Pancreas (tissue), 10 donors: ENCODE measurements at regions not wholly inside any gene's neighbourhood (a gene's known extent, or its start where the extent isn't known, plus 50 kb on each side); places are given as distances from the start of the nearest gene placed in this dataset.

Source experiments
- ATAC-seq, 4 donors: fragments of 200-7000 bp; cut with Tn5 transposase; one replicate each; pipeline versions ENCODE4 v1.8.0 to v1.9.1; 2020; ENCODE audit warnings: mild to moderate bottlenecking in 4 of 4, moderate library complexity in 4 of 4
- DNase-seq, 6 donors: peaks; one replicate each; pipeline ENCODE4 v3.0.0-alpha.2; 2020
- FAIRE-seq: peaks from 2 replicates; lab custom pipeline; 2012; peaks lifted over from hg19 to GRCh38; lab: Jason Lieb, UNC
- H3K27ac ChIP-seq, 4 donors: fragments of 200-600 bp; sonication (generic); 1 replicate in 3 of 4; 2 replicates in 1 of 4; pipeline versions ENCODE4 v1.5.0 to v1.8.0; 2020
- H3K27me3 ChIP-seq, 4 donors: fragments of 200-600 bp; one replicate each; pipeline ENCODE4 v1.8.0; 2021
- H3K36me3 ChIP-seq, 3 donors: fragments of 200-600 bp; sonication (generic) in 1 of 3; one replicate each; pipeline versions ENCODE4 v1.5.0 to v1.8.0; 2020 to 2021
- H3K4me1 ChIP-seq, 3 donors: fragments of 200-600 bp; one replicate each; pipeline ENCODE4 v1.8.0; 2021
- H3K4me3 ChIP-seq, 4 donors: fragments of 200-600 bp; sonication (generic) in 2 of 4; one replicate each; pipeline versions ENCODE4 v1.5.0 to v1.8.0; 2020 to 2021
- H3K9me3 ChIP-seq, 4 donors: fragments of 200-600 bp; one replicate each; pipeline ENCODE4 v1.8.0; 2021
- CTCF ChIP-seq, 4 donors: fragments of 200-600 bp; sonication (generic) in 3 of 4; IDR thresholded peaks; one replicate each; pipeline versions ENCODE4 v1.5.0 to v1.8.0; 2021; ENCODE audit warnings: antibody characterized with exemption in 4 of 4
- WGBS, 2 donors: extraction: QIAGEN DNeasy Blood & Tissue Kit; methylation state at CpG; one replicate each; pipeline ENCODE4 v1.1.7; 2013; 5-methylcytosine and 5-hydroxymethylcytosine counted together
- intact Hi-C, 3 donors: fragments of 100-400 bp; cut with DNase I; formaldehyde crosslinking; loops; one replicate each; pipeline versions ENCODE4 v1.11.1 to v1.14.2; 2022
- donor health status: healthy with polysubstance abuse.
- donor health status: DM: no; HTN: no; CAD: no; lungs with moderate emphysema.
- donor health status: DM: no; HTN: no; CAD: no.
- donor health status: control.
- donor health status: control.
- donor health status: Bipolar disorder and iron deficiency.
- donor health status: DM: yes; HTN: yes; CAD: no.
- donor health status: DM: no; HTN: no; CAD: no.
- donor health status: DM: no; HTN: no; CAD: no.
- donor health status: DM: yes; HTN: yes; CAD: no.

GRCh38 chr17:5686074-5686635 is 101.8 kb upstream of the NLRP1 start:
- DNase-seq: no peak
- Histone ChIP-seq H3K27ac (no peak overlapping the region), H3K4me1 (no peaks in the 10 kb centered on the region), H3K27me3 (no peaks in the 10 kb centered on the region), H3K36me3 (no peaks in the 10 kb centered on the region), H3K4me3 (no peak overlapping the region), H3K9me3 (no peaks in the 10 kb centered on the region)
- no peak for ATAC-seq
- no peak for TF ChIP-seq CTCF (IDR thresholded peaks at IDR 0.05)
- FAIRE-seq: no peak
- intact Hi-C loops: no loop called here
- WGBS, 2 donors: 54% methylated on average over 4 of the region's 4 CpGs

DNA sequence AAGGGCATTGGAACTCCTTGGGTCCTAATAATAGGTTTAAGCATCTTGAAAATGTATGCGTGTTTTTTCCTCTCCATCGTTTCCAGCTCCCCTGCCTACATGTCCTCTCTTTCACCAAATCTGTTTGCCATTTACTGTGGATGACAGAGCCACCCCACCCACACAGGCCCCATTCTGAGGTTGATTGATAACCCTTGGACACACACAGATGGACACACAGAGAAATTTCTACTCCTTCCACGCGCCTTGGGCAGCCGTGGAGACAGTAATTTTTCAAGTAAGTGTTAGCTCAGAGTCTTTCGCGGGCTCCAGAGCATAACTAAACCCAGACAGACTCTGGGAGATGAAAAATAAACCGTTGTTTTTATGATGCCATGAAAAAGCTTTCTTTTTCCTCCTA is 103.3 kb upstream of the NLRP1 start:
- no peaks in the 10 kb centered on the region for H3K4me1 ChIP-seq
- no peak overlapping the region for H3K27ac ChIP-seq
- no peaks in the 10 kb centered on the region for H3K27me3 ChIP-seq
- FAIRE-seq (no peak), DNase-seq (no peak), ATAC-seq (no peak)
- H3K4me3 ChIP-seq: no peak overlapping the region
- no peaks in the 10 kb centered on the region for H3K36me3 ChIP-seq
- no peaks in the 10 kb centered on the region for H3K9me3 ChIP-seq
- TF ChIP-seq CTCF (IDR thresholded peaks at IDR 0.05): no peak
- intact Hi-C loops: no loop called here
- WGBS, 2 donors: 47 to 48% methylated on average over 8 of the region's 8 CpGs

GRCh38 chr17:5693821-5694220 is 109.5 kb upstream of the NLRP1 start:
- Histone ChIP-seq H3K4me1 (no peaks in the 10 kb centered on the region), H3K36me3 (no peaks in the 10 kb centered on the region), H3K9me3 (no peaks in the 10 kb centered on the region), H3K27ac (no peak overlapping the region), H3K4me3 (no peak overlapping the region), H3K27me3 (no peaks in the 10 kb centered on the region)
- ATAC-seq (no peak), FAIRE-seq (no peak), DNase-seq (no peak)
- intact Hi-C loops: no loop called here
- 73 to 78% methylated on average over 9 of the region's 9 CpGs for WGBS, 2 donors
- no peak for TF ChIP-seq CTCF (IDR thresholded peaks at IDR 0.05)

DNA sequence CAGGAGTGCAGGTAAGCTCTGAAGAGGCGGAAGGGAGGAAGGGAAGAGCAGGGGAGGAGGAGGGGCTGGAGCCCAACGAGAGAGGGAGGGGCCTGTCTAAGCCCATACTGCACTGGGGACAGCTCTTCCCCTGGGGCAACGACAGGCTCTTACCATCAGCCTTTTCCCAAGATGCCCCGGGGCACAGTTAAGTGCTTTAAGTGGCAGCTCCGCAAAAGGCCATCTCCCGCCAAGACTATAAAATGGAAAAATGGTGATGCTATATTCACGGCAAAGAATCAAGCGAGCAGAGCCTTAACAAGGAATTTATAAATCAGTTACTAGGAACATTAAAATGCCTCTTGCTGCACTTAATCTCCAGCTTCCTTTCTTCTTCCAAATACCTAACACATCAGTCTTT is 110.2 kb upstream of the NLRP1 start:
- no peak for TF ChIP-seq CTCF (IDR thresholded peaks at IDR 0.05)
- intact Hi-C loops: no loop called here
- Histone ChIP-seq H3K4me3 (no peak overlapping the region), H3K27me3 (no peaks in the 10 kb centered on the region), H3K27ac (no peak overlapping the region), H3K4me1 (no peaks in the 10 kb centered on the region), H3K9me3 (no peaks in the 10 kb centered on the region), H3K36me3 (no peaks in the 10 kb centered on the region)
- FAIRE-seq (no peak), ATAC-seq (no peak), DNase-seq (no peak)
- WGBS, 2 donors: 37 to 45% methylated on average over 8 of the region's 8 CpGs

DNA sequence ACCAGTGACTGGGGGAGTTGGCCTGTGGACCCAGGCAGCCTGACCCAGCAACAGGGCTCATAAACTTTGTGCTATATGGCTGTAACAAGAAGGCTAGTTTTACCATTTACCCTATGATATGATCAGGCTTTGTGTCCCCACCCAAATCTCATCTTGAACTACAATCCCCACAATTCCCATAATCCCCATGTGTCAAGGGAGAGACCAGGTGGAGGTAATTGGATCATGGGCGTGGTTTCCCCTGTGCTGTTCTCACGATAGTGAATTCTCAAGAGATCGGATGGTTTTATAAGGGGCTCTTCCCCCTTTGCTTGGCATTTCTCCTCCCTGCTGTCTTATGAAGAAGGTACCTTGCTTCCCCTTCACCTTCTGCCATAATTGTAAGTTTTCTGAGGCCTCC is 111.2 kb upstream of the NLRP1 start:
- no peak for TF ChIP-seq CTCF (IDR thresholded peaks at IDR 0.05)
- no peaks in the 10 kb centered on the region for H3K36me3 ChIP-seq
- intact Hi-C loops: no loop called here
- H3K4me3 ChIP-seq: no peak overlapping the region
- H3K27ac ChIP-seq: no peak overlapping the region
- FAIRE-seq: no peak
- 34 to 42% methylated on average over 3 of the region's 3 CpGs for WGBS, 2 donors
- no peaks in the 10 kb centered on the region for H3K27me3 ChIP-seq
- no peak for DNase-seq
- no peaks in the 10 kb centered on the region for H3K9me3 ChIP-seq
- no peak for ATAC-seq
- no peaks in the 10 kb centered on the region for H3K4me1 ChIP-seq
